Activated CD4-positive, alpha-beta memory T cell treated with anti-CD3 and anti-CD28 coated beads for 36 hours (primary cell): ENCODE measurements at regions not wholly inside any gene's neighbourhood (a gene's known extent, or its start where the extent isn't known, plus 50 kb on each side); places are given as distances from the start of the nearest gene placed in this dataset.

Experiments used
- CTCF ChIA-PET: fragments of 350-600 bp; sonication (Branson Sonifier 250); formaldehyde crosslinking; loops from one replicate; lab custom pipeline; 2021; ENCODE audit warnings: antibody characterized with exemption, inconsistent platforms; lab: Charles Lee
- POLR2A ChIA-PET: fragments of 350-600 bp; sonication (Branson Sonifier 250); formaldehyde crosslinking; loops from one replicate; lab custom pipeline; 2021; ENCODE audit warnings: antibody characterized with exemption; lab: Charles Lee
- DNase-seq: peaks from one replicate; pipeline ENCODE4 v3.0.0-alpha.2; 2020
- H3K27ac Mint-ChIP-seq: one replicate; pipeline ENCODE4 v1.8.0; 2021; ENCODE audit warnings: mixed read lengths
- H3K27me3 Mint-ChIP-seq: one replicate; pipeline ENCODE4 v1.8.0; 2021; ENCODE audit warnings: mixed read lengths
- H3K36me3 Mint-ChIP-seq: one replicate; pipeline ENCODE4 v1.8.0; 2021; ENCODE audit warnings: mixed read lengths
- H3K4me1 Mint-ChIP-seq: one replicate; pipeline ENCODE4 v1.8.0; 2021; ENCODE audit warnings: low read depth, mixed read lengths
- H3K4me3 Mint-ChIP-seq: one replicate; pipeline ENCODE4 v1.8.0; 2021; ENCODE audit warnings: mild to moderate bottlenecking, mixed read lengths
- H3K9me3 Mint-ChIP-seq: one replicate; pipeline ENCODE4 v1.8.0; 2021; ENCODE audit warnings: mixed read lengths
- intact Hi-C: fragments of 100-400 bp; cut with micrococcal nuclease; formaldehyde crosslinking; loops from one replicate; pipeline ENCODE4 v1.15.1; 2023

DNA sequence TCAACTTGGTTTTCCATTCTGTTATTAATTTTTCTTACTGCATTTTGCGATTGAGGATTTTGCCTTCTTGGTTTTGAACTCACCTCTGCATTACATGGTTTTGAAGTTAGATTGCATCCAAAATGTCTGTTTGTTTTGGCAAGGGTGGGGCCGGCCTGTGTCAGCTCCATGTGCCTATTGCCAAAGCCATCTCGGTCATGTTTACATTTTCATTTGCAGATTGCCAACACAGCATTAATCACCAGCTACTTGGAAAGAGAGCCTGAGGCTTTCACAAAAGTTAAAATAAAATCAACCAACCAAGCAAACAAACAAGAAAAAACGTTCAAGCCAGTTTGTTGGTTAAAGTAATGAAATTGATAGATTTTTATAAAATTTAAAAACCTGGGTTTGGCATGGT lies 695.8 kb downstream of the TYW1 start:
- ChIA-PET POLR2A (no interaction called here), CTCF (no interaction called here)
- no peaks in the 10 kb centered on the region for H3K4me1 Mint-ChIP-seq
- H3K27ac Mint-ChIP-seq = no peak overlapping the region
- H3K27me3 Mint-ChIP-seq = no peaks in the 10 kb centered on the region
- intact Hi-C loops = no loop called here
- no peak for DNase-seq
- no peaks in the 10 kb centered on the region for H3K36me3 Mint-ChIP-seq
- H3K9me3 Mint-ChIP-seq = peaks cover 13% of the 10 kb centered on the region
- no peak overlapping the region for H3K4me3 Mint-ChIP-seq

DNA sequence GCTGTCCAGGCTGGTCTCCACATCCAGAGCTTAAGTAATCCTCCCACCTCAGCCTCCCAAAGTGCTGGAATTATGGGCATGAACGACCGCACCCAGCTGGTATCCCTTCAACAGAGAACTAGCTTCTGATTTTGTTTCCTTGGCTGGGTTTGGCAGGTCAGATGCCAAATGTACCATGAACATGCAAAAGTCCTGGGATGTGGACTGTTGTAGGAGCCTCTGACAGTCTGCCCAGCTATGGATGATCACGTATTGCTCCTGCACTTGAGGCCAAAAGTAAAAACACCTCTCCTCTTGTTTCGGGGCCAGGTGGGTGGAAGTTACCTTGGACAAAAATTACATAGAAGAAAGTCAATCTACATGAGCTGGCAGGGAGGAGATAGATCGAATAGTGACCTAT lies 699.5 kb downstream of the TYW1 start:
- ChIA-PET POLR2A (no interaction called here), CTCF (no interaction called here)
- H3K4me3 Mint-ChIP-seq = no peak overlapping the region
- no peaks in the 10 kb centered on the region for H3K27me3 Mint-ChIP-seq
- intact Hi-C loops = no loop called here
- DNase-seq = no peak
- H3K9me3 Mint-ChIP-seq = peaks cover 15% of the 10 kb centered on the region
- H3K27ac Mint-ChIP-seq = no peak overlapping the region
- H3K4me1 Mint-ChIP-seq = no peaks in the 10 kb centered on the region
- H3K36me3 Mint-ChIP-seq = no peaks in the 10 kb centered on the region

DNA sequence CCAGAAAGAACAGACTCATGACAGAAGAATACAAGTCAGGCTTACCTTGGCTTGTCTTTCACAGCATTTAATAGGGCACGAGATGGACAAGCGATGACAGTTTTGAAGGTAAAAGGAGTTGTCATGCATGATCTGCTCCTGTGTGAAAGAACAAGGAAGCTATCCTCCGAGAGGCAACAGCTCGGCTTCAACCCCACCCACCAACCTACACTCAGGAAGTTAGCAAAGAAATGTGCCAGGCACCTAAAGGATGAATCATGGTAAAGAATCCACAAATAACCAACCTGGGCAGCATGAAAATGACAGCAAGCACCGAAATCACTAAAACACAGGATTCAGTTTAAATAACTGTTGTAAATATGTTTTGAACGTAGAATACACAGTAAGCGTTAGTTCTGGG lies 700.2 kb downstream of the TYW1 start:
- Mint-ChIP-seq H3K9me3 (peaks cover 15% of the 10 kb centered on the region), H3K4me1 (no peaks in the 10 kb centered on the region), H3K27ac (no peak overlapping the region), H3K4me3 (no peak overlapping the region), H3K36me3 (no peaks in the 10 kb centered on the region), H3K27me3 (no peaks in the 10 kb centered on the region)
- intact Hi-C loops = no loop called here
- no peak for DNase-seq
- POLR2A ChIA-PET = no interaction called here
- CTCF ChIA-PET = no interaction called here

DNA sequence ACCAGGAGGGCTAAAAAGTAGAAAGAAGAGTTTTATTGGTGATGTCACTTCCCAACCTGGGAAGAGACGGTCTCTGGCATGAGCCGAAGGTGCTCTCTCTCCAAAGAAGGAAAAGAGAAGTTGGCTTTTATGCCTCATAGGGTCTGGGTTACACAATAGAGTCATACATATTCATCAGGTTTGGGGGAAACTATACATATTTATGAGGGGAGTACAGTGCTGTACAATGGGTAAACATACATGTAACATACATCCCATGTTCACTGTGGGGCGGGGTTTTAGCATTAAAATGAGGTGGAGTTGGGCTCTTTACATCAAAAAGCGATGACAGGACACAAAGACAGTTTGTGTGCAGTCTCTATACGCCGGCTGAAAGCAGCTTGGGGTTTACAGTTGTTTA lies 701.7 kb downstream of the TYW1 start:
- Mint-ChIP-seq H3K36me3 (no peaks in the 10 kb centered on the region), H3K27me3 (no peaks in the 10 kb centered on the region), H3K4me1 (no peaks in the 10 kb centered on the region), H3K9me3 (peaks cover 15% of the 10 kb centered on the region), H3K4me3 (no peak overlapping the region), H3K27ac (no peak overlapping the region)
- CTCF ChIA-PET = no interaction called here
- POLR2A ChIA-PET = no interaction called here
- DNase-seq = no peak
- intact Hi-C loops = no loop called here

DNA sequence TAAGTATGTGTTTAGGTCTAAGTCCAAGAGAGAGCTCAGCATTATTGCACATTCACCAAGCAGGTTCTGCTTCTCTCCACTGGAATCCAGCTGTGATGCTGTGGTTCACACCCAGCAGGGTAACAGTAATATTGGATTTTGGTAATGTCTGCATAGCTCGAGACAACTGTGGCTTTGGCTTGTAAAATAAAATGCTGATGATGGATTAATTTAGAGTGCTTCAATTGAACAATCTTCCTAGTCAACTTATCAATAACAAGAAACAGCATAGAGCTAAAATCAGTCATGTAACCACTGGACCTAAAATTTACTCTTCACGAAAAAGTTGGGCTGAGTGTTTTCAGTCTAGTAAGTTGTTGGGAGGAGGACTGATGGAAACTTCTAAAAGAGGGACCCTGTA lies 709.2 kb downstream of the TYW1 start:
- H3K9me3 Mint-ChIP-seq = peaks cover 17% of the 10 kb centered on the region
- POLR2A ChIA-PET = no interaction called here
- H3K27me3 Mint-ChIP-seq = no peaks in the 10 kb centered on the region
- no peaks in the 10 kb centered on the region for H3K36me3 Mint-ChIP-seq
- H3K4me3 Mint-ChIP-seq = no peak overlapping the region
- H3K27ac Mint-ChIP-seq = no peak overlapping the region
- H3K4me1 Mint-ChIP-seq = no peaks in the 10 kb centered on the region
- intact Hi-C loops = no loop called here
- DNase-seq = no peak
- CTCF ChIA-PET = no interaction called here

DNA sequence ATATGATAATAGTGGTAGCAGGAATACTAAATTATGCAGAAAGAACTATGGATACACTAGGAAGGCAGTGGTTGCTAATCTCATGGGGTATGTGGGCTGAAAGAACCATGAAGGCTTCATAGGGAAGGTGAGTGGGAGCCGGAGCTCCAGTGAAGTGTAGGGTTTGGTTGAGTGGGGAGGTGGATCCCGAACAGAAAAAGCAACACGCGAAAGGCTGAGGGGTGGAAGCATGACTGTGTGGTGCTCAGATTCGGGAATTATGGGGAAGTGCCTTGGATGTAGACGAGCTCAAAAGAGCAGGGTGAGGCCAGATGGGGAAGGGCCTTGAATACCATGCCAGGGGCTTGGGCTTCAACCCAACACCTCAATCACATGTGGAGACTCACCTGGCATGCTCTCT lies 715.1 kb downstream of the TYW1 start:
- intact Hi-C loops = no loop called here
- no peaks in the 10 kb centered on the region for H3K4me1 Mint-ChIP-seq
- H3K27me3 Mint-ChIP-seq = no peaks in the 10 kb centered on the region
- POLR2A ChIA-PET = no interaction called here
- no peak overlapping the region for H3K27ac Mint-ChIP-seq
- no peaks in the 10 kb centered on the region for H3K36me3 Mint-ChIP-seq
- no peak for DNase-seq
- peaks cover 16% of the 10 kb centered on the region for H3K9me3 Mint-ChIP-seq
- no peak overlapping the region for H3K4me3 Mint-ChIP-seq
- CTCF ChIA-PET = no interaction called here

DNA sequence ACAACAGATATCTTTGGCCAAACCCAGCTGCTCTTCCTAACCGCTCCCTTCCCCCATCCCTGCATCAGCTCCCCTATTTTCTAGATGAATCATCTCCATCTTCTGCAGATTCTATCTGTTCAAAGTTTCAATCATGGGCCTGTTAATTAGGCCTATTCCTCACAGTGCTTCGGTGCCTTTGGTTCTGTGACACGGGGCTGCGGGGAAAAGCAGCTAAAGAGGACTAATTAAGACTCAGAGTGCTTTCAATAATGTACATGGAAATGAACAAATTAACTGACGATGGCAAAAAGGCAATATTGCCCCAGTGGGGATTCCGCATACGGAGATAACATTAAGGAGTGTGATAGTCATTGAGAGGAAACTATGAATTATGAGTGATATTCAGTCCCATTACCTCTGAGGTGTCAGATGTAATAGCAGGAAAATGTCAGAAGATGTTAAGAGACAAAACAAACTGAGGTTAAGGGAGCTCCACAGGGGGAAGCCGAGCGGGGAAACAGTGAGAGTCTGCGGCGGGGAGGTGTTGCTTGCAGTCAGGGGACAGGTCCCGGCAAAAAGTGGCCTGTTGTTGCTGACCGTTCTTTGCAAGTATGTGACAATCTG lies 716.9 kb downstream of the TYW1 start:
- intact Hi-C loops = no loop called here
- Mint-ChIP-seq H3K36me3 (no peaks in the 10 kb centered on the region), H3K9me3 (peaks cover 16% of the 10 kb centered on the region), H3K27me3 (no peaks in the 10 kb centered on the region), H3K4me3 (no peak overlapping the region), H3K4me1 (no peaks in the 10 kb centered on the region), H3K27ac (no peak overlapping the region)
- CTCF ChIA-PET = no interaction called here
- POLR2A ChIA-PET = no interaction called here
- DNase-seq = no peak

DNA sequence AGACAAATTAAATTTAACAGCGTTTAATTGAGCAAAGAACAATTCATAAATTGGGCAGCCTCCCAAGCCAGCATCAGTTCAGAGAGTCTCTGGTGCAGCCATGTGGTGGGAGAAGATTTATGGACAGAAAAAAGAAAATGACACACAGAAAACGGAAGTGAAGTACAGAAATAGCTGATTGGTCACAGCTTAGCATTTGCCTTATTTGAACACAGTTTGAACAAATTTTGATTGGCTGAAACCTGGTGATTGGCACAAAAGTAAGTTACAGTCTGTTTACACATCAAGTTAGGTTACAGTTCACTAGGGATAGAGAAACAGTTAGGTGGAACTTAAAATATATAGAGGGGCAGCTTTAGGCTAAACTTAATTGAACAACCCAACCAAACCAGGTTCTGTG lies 720.1 kb downstream of the TYW1 start:
- Mint-ChIP-seq H3K27me3 (no peaks in the 10 kb centered on the region), H3K27ac (no peak overlapping the region), H3K36me3 (no peaks in the 10 kb centered on the region), H3K4me1 (no peaks in the 10 kb centered on the region), H3K4me3 (no peak overlapping the region), H3K9me3 (peaks cover 9% of the 10 kb centered on the region)
- ChIA-PET CTCF (no interaction called here), POLR2A (no interaction called here)
- intact Hi-C loops = no loop called here
- no peak for DNase-seq

DNA sequence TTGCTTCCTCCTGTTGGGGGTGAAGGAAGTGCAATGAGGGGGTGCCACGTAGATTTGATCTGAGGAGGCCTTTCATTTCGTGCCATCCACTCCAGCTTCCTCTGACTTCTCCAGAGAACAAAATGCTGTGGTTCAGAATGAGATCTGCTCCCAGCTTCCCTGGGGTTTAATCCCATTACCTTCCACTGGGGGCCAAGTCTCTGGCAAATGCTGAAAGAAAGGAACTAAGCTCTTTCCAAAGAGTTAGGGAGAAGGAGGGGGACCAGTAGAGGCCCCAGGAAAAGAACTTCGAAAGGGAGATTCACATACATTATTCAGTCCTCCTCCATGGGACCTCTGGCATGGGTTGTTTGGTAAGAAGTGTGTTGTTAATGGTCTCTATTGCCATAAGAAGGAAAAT lies 727.0 kb downstream of the TYW1 start:
- H3K4me1 Mint-ChIP-seq = no peaks in the 10 kb centered on the region
- intact Hi-C loops = no loop called here
- H3K27ac Mint-ChIP-seq = no peak overlapping the region
- H3K27me3 Mint-ChIP-seq = no peaks in the 10 kb centered on the region
- no peaks in the 10 kb centered on the region for H3K36me3 Mint-ChIP-seq
- H3K4me3 Mint-ChIP-seq = no peak overlapping the region
- CTCF ChIA-PET = no interaction called here
- H3K9me3 Mint-ChIP-seq = peaks cover 12% of the 10 kb centered on the region
- DNase-seq = no peak
- POLR2A ChIA-PET = no interaction called here

DNA sequence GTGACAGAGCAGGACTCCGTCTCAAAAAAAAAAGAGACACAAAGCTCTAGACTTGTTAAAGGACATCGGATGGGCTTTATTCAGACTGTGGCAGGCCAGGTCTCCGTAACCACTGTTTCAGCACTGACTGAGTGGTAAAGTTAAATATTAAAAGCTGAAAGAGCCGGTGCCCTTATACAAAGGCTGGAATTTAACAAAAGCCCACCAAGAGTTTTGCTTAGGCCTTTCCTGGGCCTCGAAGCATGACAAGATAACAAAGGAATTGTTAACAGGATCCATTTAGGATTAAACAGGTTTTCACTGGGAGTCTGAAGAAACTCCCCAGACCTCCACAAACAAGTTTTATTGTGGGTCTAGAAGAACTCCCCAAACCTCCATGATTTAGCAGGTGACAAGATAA lies 727.8 kb downstream of the TYW1 start:
- Mint-ChIP-seq H3K4me1 (no peaks in the 10 kb centered on the region), H3K27me3 (no peaks in the 10 kb centered on the region), H3K27ac (no peak overlapping the region), H3K4me3 (no peak overlapping the region), H3K9me3 (peaks cover 15% of the 10 kb centered on the region), H3K36me3 (no peaks in the 10 kb centered on the region)
- POLR2A ChIA-PET = no interaction called here
- CTCF ChIA-PET = no interaction called here
- no peak for DNase-seq
- intact Hi-C loops = no loop called here

DNA sequence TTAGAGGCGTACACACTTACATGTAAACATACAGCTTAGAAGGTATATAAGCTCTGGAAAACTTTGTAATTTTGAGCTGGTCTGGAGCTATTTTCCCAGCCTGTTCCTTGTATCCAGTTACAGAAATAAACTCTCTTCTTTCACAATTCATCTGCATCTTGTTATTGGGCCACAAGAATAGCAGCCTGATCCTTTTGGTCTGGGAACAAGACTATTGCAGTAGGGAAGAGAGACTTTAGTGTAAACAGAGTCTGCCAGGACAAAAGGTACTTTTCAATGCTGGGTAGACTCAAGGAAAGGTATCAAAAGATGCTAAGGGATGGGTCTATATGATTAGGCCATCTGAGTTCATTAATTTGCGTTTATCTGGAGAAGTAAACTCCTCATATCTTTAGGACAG lies 728.3 kb downstream of the TYW1 start:
- Mint-ChIP-seq H3K27ac (no peak overlapping the region), H3K4me3 (no peak overlapping the region), H3K9me3 (peaks cover 15% of the 10 kb centered on the region), H3K27me3 (no peaks in the 10 kb centered on the region), H3K36me3 (no peaks in the 10 kb centered on the region), H3K4me1 (no peaks in the 10 kb centered on the region)
- intact Hi-C loops = no loop called here
- ChIA-PET CTCF (no interaction called here), POLR2A (no interaction called here)
- DNase-seq = no peak

DNA sequence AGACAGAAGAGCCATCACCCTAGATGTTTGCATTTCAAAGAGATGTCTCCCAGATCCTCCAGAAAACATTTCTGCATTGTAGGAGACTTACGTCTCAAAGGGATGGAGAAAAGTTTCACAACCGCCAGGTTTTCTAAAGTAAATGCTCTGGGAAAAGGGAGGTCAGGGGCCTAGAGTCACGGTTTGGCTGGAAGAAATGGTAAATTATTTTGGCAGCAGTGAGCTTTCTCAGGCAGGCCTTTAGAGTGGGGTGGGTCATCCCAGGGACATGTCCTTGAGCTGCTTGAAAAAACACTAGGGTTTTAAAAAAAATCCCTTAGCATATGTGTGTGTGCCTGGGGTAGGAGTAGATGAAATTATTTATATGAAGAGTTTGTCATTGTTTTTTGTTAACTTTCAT lies 728.8 kb downstream of the TYW1 start:
- Mint-ChIP-seq H3K9me3 (peaks cover 15% of the 10 kb centered on the region), H3K4me3 (no peak overlapping the region), H3K27me3 (no peaks in the 10 kb centered on the region), H3K27ac (no peak overlapping the region), H3K36me3 (no peaks in the 10 kb centered on the region), H3K4me1 (no peaks in the 10 kb centered on the region)
- ChIA-PET CTCF (no interaction called here), POLR2A (no interaction called here)
- intact Hi-C loops = no loop called here
- DNase-seq = no peak

DNA sequence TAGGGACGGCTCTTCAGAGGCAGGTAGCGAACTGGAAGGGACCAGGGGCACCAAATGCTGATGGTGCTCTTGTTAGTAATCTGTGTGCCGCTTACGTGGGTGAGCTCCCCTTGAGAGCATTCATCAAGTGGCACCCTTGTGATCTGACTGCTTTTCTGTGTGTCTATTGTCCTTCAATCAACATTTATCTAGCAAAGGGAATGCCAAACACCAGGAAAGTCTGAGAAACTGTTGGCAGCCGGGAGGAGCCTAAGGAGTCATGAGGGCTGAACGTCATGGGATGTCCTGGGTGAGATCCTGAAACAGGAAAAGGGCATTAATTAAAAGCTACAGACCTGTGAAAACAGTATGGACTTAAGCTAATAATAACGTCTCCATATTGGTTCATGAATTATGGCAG lies 733.1 kb downstream of the TYW1 start:
- H3K27ac Mint-ChIP-seq = no peak overlapping the region
- no peak for DNase-seq
- H3K4me3 Mint-ChIP-seq = no peak overlapping the region
- H3K36me3 Mint-ChIP-seq = no peaks in the 10 kb centered on the region
- H3K27me3 Mint-ChIP-seq = no peaks in the 10 kb centered on the region
- ChIA-PET CTCF (no interaction called here), POLR2A (no interaction called here)
- H3K9me3 Mint-ChIP-seq = peaks cover 16% of the 10 kb centered on the region
- H3K4me1 Mint-ChIP-seq = no peaks in the 10 kb centered on the region
- intact Hi-C loops = no loop called here
